ENCODE measurements at regions not wholly inside any gene's neighbourhood (a gene's known extent, or its start where the extent isn't known, plus 50 kb on each side); places are given as distances from the start of the nearest gene placed in this dataset.

DNA sequence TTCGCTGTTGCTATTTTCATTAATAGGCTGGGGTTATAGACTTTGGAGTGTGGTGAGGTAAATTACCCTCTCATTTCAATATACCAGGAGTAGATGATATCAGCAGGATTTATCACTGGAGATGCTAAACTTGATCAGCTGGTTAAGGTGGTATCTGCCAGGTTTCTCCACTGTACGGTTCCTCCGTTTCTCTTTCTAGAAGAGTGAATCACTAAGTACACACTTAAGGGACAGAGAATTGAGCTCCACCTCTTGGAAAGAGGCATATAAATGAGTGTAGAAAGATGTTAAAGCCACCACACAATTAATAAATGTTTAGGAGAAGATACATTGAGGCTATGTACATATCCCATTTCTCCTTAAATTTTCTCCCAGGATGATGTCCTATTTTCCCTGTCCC lies 277.4 kb upstream of the GRIP1 start:
- H3K27ac ChIP-seq = no peak overlapping the region
- intact Hi-C loops (cut with DNase I; ENCODE audit: low total_unique reads) = no loop called here
- 64 to 90% (median 84%) methylated on average over 3 of the region's 3 CpGs for WGBS, 5 donors
- DNase-seq = no peak
- TF ChIP-seq EP300 (IDR thresholded peaks at IDR 0.05) (no peak), POLR2AphosphoS5 (IDR thresholded peaks at IDR 0.05) (no peak), POLR2A (IDR thresholded peaks at IDR 0.05) (no peak)
- TF ChIP-seq, protein P1, sequence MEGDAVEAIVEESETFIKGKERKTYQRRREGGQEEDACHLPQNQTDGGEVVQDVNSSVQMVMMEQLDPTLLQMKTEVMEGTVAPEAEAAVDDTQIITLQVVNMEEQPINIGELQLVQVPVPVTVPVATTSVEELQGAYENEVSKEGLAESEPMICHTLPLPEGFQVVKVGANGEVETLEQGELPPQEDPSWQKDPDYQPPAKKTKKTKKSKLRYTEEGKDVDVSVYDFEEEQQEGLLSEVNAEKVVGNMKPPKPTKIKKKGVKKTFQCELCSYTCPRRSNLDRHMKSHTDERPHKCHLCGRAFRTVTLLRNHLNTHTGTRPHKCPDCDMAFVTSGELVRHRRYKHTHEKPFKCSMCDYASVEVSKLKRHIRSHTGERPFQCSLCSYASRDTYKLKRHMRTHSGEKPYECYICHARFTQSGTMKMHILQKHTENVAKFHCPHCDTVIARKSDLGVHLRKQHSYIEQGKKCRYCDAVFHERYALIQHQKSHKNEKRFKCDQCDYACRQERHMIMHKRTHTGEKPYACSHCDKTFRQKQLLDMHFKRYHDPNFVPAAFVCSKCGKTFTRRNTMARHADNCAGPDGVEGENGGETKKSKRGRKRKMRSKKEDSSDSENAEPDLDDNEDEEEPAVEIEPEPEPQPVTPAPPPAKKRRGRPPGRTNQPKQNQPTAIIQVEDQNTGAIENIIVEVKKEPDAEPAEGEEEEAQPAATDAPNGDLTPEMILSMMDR (IDR thresholded peaks at IDR 0.05) = no peak
- no peak overlapping the region for H3K4me3 ChIP-seq
- no peaks in the 10 kb centered on the region for H3K27me3 ChIP-seq
- no peaks in the 10 kb centered on the region for H3K4me1 ChIP-seq
- H3K36me3 ChIP-seq = no peaks in the 10 kb centered on the region
- H3K9me3 ChIP-seq = no peaks in the 10 kb centered on the region

DNA sequence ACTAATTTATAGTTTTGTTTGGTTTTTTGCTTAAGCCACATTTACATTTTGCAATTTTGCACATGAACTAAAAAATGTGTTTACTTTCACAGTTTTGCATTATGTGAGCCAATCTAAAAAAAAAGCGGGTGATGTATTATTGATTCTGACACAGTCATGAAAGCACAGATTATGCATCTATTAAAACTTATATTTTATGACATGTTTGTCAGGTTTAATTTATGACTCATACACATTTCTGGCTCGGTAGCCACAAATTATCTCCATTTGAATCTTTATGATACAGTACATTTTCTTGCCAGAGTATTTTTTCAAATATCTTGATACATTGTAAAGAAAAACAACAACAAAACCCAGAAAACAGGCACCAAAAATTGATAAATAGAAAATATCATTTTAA lies 280.4 kb upstream of the GRIP1 start:
- no peak for DNase-seq
- Histone ChIP-seq H3K4me1 (no peaks in the 10 kb centered on the region), H3K27me3 (no peaks in the 10 kb centered on the region), H3K27ac (no peak overlapping the region), H3K9me3 (no peaks in the 10 kb centered on the region), H3K36me3 (no peaks in the 10 kb centered on the region), H3K4me3 (no peak overlapping the region)
- 62 to 78% (median 74%) methylated on average over 2 of the region's 2 CpGs for whole genome bisulfite sequencing, 5 donors
- TF ChIP-seq POLR2AphosphoS5 (IDR thresholded peaks at IDR 0.05) (no peak), POLR2A (IDR thresholded peaks at IDR 0.05) (no peak), EP300 (IDR thresholded peaks at IDR 0.05) (no peak)
- TF ChIP-seq, protein P1 (IDR thresholded peaks at IDR 0.05) = no peak
- intact Hi-C loops (cut with DNase I; ENCODE audit: low total_unique reads) = no loop called here

DNA sequence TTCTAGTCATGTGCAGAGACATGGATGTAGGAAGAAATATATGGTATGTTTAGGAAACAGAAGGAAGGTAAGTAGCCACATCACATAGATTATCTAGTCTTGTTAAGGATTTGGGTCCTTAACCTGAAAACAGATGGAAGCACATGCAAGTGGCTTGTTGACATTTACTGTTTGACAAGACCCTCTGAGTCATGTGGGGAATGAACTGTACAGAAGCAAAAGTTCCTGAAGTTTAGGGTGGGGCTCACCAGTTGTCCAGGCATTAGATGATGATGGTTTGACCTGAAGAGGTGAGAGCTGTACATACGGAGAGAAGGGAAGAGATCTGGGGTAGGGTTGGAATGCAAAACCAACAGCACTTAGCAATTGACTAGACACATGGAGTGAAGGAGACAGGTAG lies 281.1 kb upstream of the GRIP1 start:
- intact Hi-C loops (cut with DNase I; ENCODE audit: low total_unique reads) = no loop called here
- Histone ChIP-seq H3K36me3 (no peaks in the 10 kb centered on the region), H3K27me3 (no peaks in the 10 kb centered on the region), H3K9me3 (no peaks in the 10 kb centered on the region), H3K4me3 (no peak overlapping the region), H3K27ac (no peak overlapping the region), H3K4me1 (no peaks in the 10 kb centered on the region)
- no peak for TF ChIP-seq POLR2AphosphoS5 (IDR thresholded peaks at IDR 0.05)
- TF ChIP-seq EP300 (IDR thresholded peaks at IDR 0.05) = no peak
- TF ChIP-seq, protein P1 (IDR thresholded peaks at IDR 0.05) = no peak
- TF ChIP-seq POLR2A (IDR thresholded peaks at IDR 0.05) = no peak
- WGBS, 5 donors = 60 to 86% (median 74%) methylated on average over 1 of the region's 1 CpG
- DNase-seq = no peak

DNA sequence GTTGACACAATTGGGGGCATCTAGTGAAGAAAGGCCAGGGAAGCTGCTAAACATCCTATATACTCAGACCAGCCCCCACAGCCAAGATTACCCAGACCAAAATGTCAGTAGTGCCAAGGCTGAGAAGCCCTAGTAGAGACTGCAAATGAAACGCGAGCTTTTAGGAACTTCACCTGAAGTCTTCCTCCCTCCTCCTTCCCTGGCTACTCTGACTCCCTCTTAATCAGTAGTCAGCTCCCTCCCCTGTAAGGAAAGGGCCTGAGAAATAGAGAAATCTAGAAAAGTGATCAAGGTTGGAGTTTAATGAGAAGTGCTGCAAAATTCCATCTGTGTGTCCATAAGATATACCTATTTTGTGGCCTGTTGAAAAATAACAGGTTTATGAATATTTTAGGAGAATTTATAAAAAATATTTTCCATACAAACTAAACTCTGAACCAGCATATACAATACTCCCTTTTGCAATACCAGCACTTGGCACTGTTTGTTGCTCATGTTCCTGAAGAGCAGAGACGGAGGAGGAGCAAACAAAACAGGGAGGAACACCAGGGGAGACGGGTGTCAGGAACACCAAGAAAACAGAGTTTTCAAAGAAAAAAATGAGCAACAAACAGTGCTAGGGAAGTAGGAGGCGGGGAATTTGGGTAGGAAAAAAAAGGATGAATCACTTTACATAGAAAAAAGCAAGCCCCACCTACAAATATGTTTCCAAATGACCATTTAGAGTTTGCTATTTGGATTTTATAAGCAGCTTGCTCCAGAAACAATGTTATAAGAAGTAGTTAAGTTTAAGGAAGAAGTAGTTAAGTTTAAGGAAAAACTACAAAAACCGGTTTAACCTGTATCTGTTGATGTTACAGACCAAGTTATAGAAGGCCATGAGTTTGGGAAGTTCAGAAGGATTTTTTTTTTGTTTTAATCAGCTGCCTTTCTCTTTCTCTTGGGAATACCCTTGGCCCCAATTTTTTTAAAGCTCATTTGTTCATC lies 282.1 kb upstream of the GRIP1 start:
- Histone ChIP-seq H3K27ac (no peak overlapping the region), H3K4me3 (no peak overlapping the region), H3K27me3 (no peaks in the 10 kb centered on the region), H3K9me3 (no peaks in the 10 kb centered on the region), H3K4me1 (no peaks in the 10 kb centered on the region), H3K36me3 (no peaks in the 10 kb centered on the region)
- intact Hi-C loops (cut with DNase I; ENCODE audit: low total_unique reads) = no loop called here
- DNase-seq = peak in 1 of 2 donors; percentile 15
- 60 to 79% (median 76%) methylated on average over 6 of the region's 6 CpGs for WGBS, 5 donors
- TF ChIP-seq, protein P1 (IDR thresholded peaks at IDR 0.05) = no peak
- TF ChIP-seq EP300 (IDR thresholded peaks at IDR 0.05) (no peak), POLR2A (IDR thresholded peaks at IDR 0.05) (no peak)

All from stomach (tissue), 8 donors.